Stimulated activated CD4-positive, alpha-beta T cell treated with anti-CD3 and anti-CD28 coated beads, Interleukin-1b, Interleukin-23, amount 100 ng/mL, for 1 hour (primary cell): ENCODE measurements at regions not wholly inside any gene's neighbourhood (a gene's known extent, or its start where the extent isn't known, plus 50 kb on each side); places are given as distances from the start of the nearest gene placed in this dataset.
A peak's percentile ranks its signal among the peaks of the same experiment; 100 is the strongest.
"Not testable (repeated sequence)": the region's sequence is repeated elsewhere in the genome, so short reads cannot be mapped to it uniquely, and the experiment has no call there.

Experiments
- DNase-seq, 2 donors: peaks; one replicate each; pipeline ENCODE4 v3.0.0-alpha.2; 2020; ENCODE audit warnings: low read depth in 2 of 2

- DNase-seq, result no peak
These were observed 76.0 kb upstream of the XPA start for GRCh38 chr9:97773091-97773490.

DNA sequence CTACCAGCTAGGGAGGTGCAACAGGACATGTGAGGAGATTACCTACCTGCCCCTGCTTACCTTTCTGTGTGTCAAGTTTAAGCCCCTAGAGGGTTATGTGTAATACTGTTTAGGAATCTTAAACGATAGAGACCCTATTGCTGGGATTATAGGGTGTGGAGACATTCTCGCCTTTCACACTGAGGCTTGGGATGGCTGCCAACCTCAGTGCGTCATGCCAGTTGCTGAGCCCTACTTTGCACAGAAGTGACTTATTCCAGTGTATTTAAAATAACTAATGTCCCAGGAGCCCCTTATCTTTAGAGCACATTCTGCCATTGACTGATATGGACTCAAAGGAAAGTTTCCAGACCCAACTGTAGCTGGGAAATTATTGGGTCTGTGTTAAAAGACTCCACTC is 76.6 kb upstream of the XPA start:
- no peak for DNase-seq

- DNase-seq, result no peak
These were observed 77.5 kb upstream of the XPA start for GRCh38 chr9:97774673-97775072.

- not testable (repeated sequence) for DNase-seq
These were observed 74.3 kb upstream of the FOXE1 start for GRCh38 chr9:97778740-97779139.

DNA sequence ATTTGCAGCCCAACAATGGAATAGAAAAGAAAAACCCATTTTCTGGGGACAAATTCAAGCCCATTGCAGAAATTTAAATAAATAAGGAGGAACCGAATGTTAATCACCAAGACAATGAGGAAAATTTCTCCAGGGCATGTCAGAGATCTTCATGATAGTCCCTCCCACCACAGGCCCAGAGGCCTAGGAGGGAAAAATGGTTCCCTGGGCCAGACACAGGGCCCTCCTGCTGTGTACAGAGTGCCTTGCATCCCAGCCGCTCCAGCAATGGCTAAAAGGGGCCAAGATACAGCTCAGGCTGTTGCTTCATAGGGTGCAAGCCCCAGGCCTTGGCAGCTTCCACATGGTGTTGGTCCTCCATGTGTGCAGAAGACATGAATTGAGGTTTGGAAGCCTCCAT is 73.4 kb upstream of the FOXE1 start:
- no peak for DNase-seq

DNA sequence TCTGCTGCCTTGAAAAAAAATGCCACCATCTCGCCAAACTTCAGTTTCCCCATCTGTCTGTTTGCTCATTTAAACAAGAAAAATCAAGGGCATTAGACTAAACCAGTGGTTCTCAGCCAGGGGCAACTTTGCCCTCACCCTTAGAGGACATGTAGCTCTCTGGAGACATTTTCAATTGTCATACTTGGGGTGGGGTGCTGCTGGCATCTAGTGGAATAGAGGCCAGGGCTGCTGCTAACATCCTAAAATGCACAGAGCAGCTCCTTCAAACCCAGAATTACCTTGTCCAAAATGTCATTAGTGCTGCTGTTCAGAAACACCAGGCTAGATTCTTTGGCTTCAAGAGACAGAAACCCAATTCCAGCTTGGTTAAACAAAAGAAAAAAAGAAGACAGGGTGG is 71.1 kb upstream of the FOXE1 start:
- DNase-seq, result no peak

- DNase-seq, result no peak
These were observed 66.7 kb upstream of the FOXE1 start for GRCh38 chr9:97786341-97786740.

DNA sequence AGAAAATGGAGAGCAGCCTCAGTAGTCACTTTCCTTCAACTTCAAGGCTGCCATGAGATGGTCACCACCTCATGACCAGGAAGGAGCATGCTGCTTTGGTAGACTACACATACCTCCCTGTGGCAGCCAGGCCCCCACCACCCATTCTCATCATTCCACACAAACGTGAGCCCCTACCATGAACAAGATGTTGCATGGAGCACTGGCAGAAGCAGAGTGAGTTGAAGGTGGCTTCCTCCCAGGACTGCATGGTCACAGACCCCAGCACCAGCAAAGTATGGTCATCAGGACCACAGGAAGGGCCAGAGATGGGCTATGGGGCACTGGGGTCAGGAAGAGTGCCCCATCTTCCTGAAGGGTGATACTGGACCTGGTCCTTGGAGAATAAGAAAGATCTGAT is 65.5 kb upstream of the FOXE1 start:
- no peak for DNase-seq

DNA sequence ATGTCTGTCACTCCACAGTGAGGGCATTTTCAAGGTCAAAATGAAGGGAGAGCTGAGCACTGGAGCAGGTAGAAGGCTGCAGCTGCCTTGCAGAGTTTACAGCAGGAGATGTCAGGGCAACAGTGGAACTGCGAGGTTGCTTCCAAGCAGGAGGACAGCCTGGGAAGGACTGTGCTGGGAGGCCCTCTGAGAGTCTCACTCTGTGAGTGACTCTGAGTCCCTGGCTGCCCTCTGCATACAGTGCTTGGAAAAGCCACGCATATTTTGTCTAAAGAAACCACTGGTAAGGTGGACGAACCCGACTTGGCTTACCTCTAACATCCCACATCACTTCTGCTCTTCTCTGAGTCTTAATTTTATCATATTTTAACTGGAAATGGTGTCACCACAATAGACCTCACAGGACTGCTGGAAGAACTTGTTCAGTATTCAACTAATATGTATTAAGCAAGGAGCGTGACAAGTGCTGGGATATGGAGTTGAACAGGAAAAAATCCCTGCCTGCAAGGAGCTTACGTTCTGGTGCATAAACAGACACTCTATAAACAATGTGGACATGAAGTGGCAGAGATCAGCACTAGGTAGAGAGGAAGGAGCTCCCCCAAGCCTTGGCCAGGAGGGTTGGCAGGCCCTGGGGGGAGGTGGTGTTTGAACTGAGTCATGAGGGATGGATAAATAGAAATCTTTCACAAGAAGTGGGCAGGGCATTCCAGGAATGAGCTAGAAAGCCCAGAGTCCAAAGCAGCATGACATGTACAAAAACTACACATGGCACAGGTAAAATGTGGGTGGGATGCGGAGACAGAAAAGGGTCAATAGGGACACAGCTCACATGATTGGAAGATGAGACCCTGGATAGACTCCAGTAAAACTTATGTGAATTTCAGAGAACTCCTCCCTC is 64.0 kb upstream of the FOXE1 start:
- DNase-seq, result no peak

DNA sequence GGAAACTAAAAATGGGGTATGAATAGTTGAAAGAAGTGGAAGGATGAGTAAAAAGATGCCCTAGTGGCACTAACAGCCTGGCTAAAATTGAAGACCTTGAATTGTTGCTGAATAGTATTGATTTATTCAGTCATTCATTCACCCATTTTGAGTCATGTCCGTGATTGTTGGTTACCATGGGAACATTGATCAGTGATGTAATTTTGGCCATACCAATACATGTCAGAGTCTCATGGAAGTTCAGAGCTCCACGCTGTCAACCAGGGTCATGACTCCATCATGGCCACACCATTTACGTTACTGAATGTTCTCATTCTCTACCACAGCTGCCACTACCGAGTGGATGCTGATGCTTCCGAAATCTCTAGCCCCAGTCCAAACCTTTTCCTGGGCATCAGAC is 62.5 kb upstream of the FOXE1 start:
- no peak for DNase-seq

DNA sequence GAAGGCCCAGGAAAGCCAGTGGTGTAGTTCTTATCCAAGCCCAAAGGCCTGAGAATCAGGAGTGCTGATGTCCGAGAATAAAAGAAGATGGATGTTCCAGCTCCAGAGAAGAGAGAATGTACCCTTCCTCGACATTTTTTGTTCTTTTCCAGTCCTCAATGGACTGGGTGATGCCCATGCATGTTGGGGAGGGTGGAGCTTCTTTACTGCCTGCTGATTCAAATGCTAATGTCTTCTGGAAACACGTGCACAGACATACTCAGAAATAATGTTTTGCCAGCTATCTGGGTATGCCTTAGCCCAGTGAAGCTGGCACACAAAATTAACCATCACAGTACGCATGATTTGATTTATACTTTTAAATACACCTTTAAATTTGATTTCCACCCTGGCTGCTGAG is 61.5 kb upstream of the FOXE1 start:
- no peak for DNase-seq

DNA sequence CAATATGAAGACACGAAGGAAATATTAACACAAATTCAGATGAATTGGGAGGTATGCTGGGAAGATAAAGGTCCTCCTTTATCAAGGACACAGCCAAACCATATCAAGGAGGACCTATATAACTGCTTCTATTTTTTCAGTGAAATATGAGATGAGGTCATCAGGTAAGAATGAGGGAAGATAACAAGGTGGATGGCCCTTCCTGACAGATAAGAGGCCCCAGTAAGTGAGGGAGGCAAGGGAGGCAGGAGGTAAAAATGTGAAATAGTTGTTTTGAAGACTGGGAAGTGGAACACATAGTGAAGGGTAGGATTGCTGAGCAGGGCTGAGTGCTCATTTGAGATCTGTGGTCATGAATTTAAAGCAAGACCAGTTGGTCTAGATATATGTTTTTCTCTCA is 60.0 kb upstream of the FOXE1 start:
- DNase-seq, result no peak

GRCh38 chr9:97794666-97795065 is 58.4 kb upstream of the FOXE1 start:
- DNase-seq, result no peak

DNA sequence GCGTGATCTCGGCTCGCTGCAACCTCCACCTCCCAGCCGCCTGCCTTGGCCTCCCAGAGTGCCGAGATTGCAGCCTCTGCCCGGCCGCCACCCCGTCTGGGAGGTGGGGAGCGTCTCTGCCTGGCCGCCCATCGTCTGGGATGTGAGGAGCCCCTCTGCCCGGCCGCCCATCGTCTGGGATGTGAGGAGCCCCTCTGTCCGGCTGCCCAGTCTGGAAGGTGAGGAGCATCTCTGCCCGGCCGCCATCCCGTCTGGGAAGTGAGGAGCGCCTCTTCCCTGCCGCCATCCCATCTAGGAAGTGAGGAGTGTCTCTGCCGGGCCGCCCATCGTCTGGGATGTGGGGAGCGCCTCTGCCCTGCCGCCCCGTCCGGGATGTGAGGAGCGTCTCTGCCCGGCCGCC is 56.9 kb upstream of the FOXE1 start:
- not testable (repeated sequence) for DNase-seq

- DNase-seq, result no peak
These were observed 51.8 kb upstream of the FOXE1 start for GRCh38 chr9:97801180-97801579.

DNA sequence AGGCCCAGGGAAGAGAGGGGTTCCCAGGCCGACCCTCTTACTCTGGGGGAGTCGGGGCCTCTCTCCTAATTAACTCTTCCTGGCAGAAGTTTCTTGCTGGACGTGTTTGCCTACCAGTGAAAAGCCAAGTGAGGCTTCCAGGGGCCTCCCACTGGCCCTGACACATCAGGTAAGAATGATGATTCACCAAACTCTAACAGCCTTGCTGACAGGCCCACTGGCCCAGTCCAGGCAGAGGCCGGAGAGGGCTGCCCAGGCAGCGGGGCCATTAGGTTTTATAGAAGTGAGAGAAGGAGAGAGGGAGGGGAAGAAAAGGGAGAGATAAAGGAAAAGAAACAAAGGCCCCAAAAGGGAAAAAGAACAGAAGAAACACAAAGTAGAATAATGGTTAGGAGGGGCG is 50.8 kb upstream of the FOXE1 start:
- no peak for DNase-seq

DNA sequence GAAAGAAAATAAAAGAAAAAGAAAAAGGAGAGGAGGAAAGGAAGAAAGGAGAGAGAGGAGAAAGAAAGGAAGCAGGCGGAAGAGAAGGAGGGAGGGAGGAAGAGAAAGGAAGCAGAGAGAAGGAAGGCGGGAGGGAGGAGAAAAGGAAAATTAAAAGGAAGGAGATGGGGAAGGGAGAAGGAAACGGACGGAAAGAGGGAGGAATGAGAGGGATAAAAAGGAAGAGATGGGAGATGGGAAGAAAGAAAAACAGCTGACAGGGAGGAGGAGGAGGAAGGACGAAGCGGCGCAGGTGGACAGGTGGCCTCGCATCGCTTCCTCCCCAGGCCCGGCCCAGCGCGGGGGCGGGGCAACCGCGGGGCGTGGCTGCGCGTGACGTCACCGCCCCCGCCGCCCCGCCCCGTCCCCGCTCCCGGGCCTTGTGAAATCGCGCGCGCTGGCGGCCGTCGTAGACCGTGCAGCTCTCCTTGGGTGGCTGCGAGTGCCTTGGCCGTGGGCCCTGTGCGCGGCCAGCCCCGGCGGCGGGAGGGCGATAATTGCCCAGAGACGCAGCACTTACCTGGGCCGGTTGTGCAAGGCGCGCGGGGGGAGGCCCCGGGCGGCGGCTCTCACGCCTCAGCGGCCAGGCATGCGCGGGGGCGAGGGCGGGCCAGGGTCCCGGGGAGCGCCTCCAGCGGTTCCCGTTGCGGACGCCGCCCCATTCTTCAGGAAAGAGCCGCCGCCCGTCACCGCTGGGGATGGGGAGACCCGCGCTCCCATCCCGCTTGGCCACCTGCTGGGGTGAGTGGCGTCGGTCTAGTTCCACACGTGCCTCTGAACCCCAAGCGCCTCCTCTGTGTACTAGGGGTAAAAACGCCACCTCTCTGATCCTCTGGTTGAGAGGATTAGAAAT is 49.6 kb upstream of the FOXE1 start:
- peak; percentile 45 to 52 for DNase-seq
